HepG2 (cell line): ENCODE measurements at regions not wholly inside any gene's neighbourhood (a gene's known extent, or its start where the extent isn't known, plus 50 kb on each side); places are given as distances from the start of the nearest gene placed in this dataset.

ENCODE experiments used
- ATAC-seq: fragments of 200-7000 bp; cut with Tn5 transposase; 3 replicates; pipeline ENCODE4 v1.9.1; 2020; ENCODE audit warnings: mild to moderate bottlenecking, moderate library complexity
- BruUV-seq: library from RNA; stranded (reverse); fragments of 400-500 nt; replicated peaks from 2 replicates; lab custom pipeline; 2021; lab: Mats Ljungman, UMichigan
- CTCF ChIA-PET: fragments of 300-600 bp; formaldehyde crosslinking; extraction: SDS; loops from one replicate; lab custom pipeline; 2021; ENCODE audit warnings: low total read pairs, inconsistent platforms, low intra/inter-chr PET ratio; lab: Yijun Ruan, JAX
- POLR2A ChIA-PET: fragments of 350-600 bp; sonication (Branson Sonifier 250); formaldehyde crosslinking; loops from one replicate; lab custom pipeline; 2020; ENCODE audit warnings: antibody characterized with exemption, inconsistent platforms; lab: Yijun Ruan, JAX
- DNase-seq: peaks from one replicate; pipeline ENCODE4 v3.0.0-alpha.2; 2015; ENCODE audit warnings: low spot score
- FAIRE-seq: peaks from 3 replicates; lab custom pipeline; 2011; peaks lifted over from hg19 to GRCh38; lab: Jason Lieb, UNC
- H2AFZ ChIP-seq: one replicate; pipeline ENCODE4 v1.6.1; 2011; ENCODE audit warnings: low read length, inconsistent platforms
- H3K27ac ChIP-seq: fragments of 300-600 bp; 3 replicates; pipeline ENCODE4 v1.8.0; 2011; ENCODE audit warnings: mixed run types, mild to moderate bottlenecking, mixed read lengths, low read length, inconsistent platforms; ENCODE audit not compliant: insufficient read depth; ENCODE audit errors: extremely low read length
- H3K27me3 ChIP-seq, 2 experiments: fragments of 200-600 bp in 1 of 2; 2 replicates in 1 of 2; 3 replicates in 1 of 2; pipeline versions ENCODE4 v1.6.0 to v1.8.0; 2011; ENCODE audit warnings: low read length in 2 of 2, mild to moderate bottlenecking in 2 of 2, moderate library complexity in 2 of 2, inconsistent platforms in 1 of 2; ENCODE audit not compliant: insufficient read depth in 2 of 2, control insufficient read depth in 1 of 2
- H3K36me3 ChIP-seq, 2 experiments: fragments of 200-600 bp in 1 of 2; replicated peaks in 1 of 2; 2 replicates in 1 of 2; 3 replicates in 1 of 2; pipeline versions ENCODE4 v1.5.1 to v1.8.0; 2011; ENCODE audit warnings: low read length in 2 of 2, inconsistent platforms in 1 of 2; ENCODE audit not compliant: insufficient read depth in 2 of 2, control insufficient read depth in 1 of 2
- H3K4me1 ChIP-seq: 2 replicates; pipeline ENCODE4 v1.5.1; 2012; ENCODE audit warnings: low read length, inconsistent platforms; ENCODE audit not compliant: insufficient read depth
- H3K4me2 ChIP-seq: 2 replicates; pipeline ENCODE4 v1.6.0; 2011; ENCODE audit warnings: low read depth, low read length, inconsistent platforms
- H3K4me3 ChIP-seq, 3 experiments: fragments of 200-600 bp in 1 of 3; sonication (generic), shearing (Covaris generic) in 1 of 3; replicated peaks in 1 of 3; 2 replicates each; pipeline ENCODE4 v1.5.1; 2011 to 2016; ENCODE audit warnings: low read length in 3 of 3, inconsistent platforms in 2 of 3, low read depth in 2 of 3, mild to moderate bottlenecking in 2 of 3, control low read depth in 1 of 3, mixed read lengths in 1 of 3; ENCODE audit not compliant: insufficient read depth in 1 of 3
- H3K79me2 ChIP-seq: one replicate; pipeline ENCODE4 v1.6.1; 2011; ENCODE audit warnings: low read length, inconsistent platforms; ENCODE audit not compliant: insufficient read depth
- H3K9ac ChIP-seq: 2 replicates; pipeline ENCODE4 v1.6.0; 2011; ENCODE audit warnings: mild to moderate bottlenecking, low read depth, low read length, inconsistent platforms; ENCODE audit not compliant: insufficient read depth
- H3K9me3 ChIP-seq: 2 replicates; pipeline ENCODE4 v1.5.1; 2012; ENCODE audit warnings: mild to moderate bottlenecking, low read length
- H4K20me1 ChIP-seq: 2 replicates; pipeline ENCODE4 v1.6.0; 2011; ENCODE audit warnings: inconsistent platforms, mild to moderate bottlenecking, low read length, moderate library complexity; ENCODE audit not compliant: insufficient read depth
- BORCS8-MEF2B ChIP-seq: sonication (generic); formaldehyde crosslinking; IDR thresholded peaks from 2 replicates; pipeline ENCODE4 v1.8.0; 2022; ENCODE audit warnings: mild to moderate bottlenecking, missing genetic modification reagents
- GLMP ChIP-seq: sonication (generic); formaldehyde crosslinking; IDR thresholded peaks from 2 replicates; pipeline ENCODE4 v1.9.0; 2021; ENCODE audit warnings: missing genetic modification reagents, mild to moderate bottlenecking, borderline replicate concordance
- KDM2A ChIP-seq: sonication (generic); formaldehyde crosslinking; IDR thresholded peaks from 2 replicates; pipeline ENCODE4 v1.4.0; 2020; ENCODE audit warnings: low read depth, missing genetic modification reagents, borderline replicate concordance
- NR3C1 ChIP-seq: sonication (generic); formaldehyde crosslinking; IDR thresholded peaks from 2 replicates; pipeline ENCODE4 v1.4.0; 2020; ENCODE audit warnings: missing genetic modification reagents
- PITX1 ChIP-seq: sonication (generic); formaldehyde crosslinking; IDR thresholded peaks from 2 replicates; pipeline ENCODE4 v1.5.1; 2020; ENCODE audit warnings: mild to moderate bottlenecking, missing genetic modification reagents
- RFX1 ChIP-seq: fragments of 450-650 bp; IDR thresholded peaks from 2 replicates; pipeline ENCODE4 v1.6.1; 2017
- RFXANK ChIP-seq: IDR thresholded peaks from 2 replicates; pipeline ENCODE4 v1.6.1; 2016
- SCMH1 ChIP-seq: sonication (generic); formaldehyde crosslinking; IDR thresholded peaks from 2 replicates; pipeline ENCODE4 v1.9.0; 2021; ENCODE audit warnings: missing genetic modification reagents, mild to moderate bottlenecking, borderline replicate concordance
- ZBTB14 ChIP-seq: sonication (generic); formaldehyde crosslinking; IDR thresholded peaks from 2 replicates; pipeline ENCODE4 v1.4.0; 2020; ENCODE audit warnings: missing genetic modification reagents
- ZKSCAN8 ChIP-seq: IDR thresholded peaks from 2 replicates; pipeline ENCODE4 v1.6.1; 2016; ENCODE audit warnings: borderline replicate concordance, missing genetic modification reagents, missing compliant biosample characterization
- ZNF280D ChIP-seq: sonication (generic); formaldehyde crosslinking; IDR thresholded peaks from 2 replicates; pipeline ENCODE4 v1.5.1; 2020; ENCODE audit warnings: mild to moderate bottlenecking, missing genetic modification reagents
- ZNF362 ChIP-seq: sonication (generic); formaldehyde crosslinking; IDR thresholded peaks from 2 replicates; pipeline ENCODE4 v1.4.0; 2020; ENCODE audit warnings: missing genetic modification reagents, mild to moderate bottlenecking, borderline replicate concordance
- ZNF558 ChIP-seq: sonication (generic); formaldehyde crosslinking; IDR thresholded peaks from 2 replicates; pipeline ENCODE4 v1.9.0; 2022; ENCODE audit warnings: mild to moderate bottlenecking, missing genetic modification reagents, borderline replicate concordance
- ZNF614 ChIP-seq: IDR thresholded peaks from 2 replicates; pipeline ENCODE4 v1.6.1; 2018; ENCODE audit warnings: missing biosample characterization, missing genetic modification reagents, inconsistent platforms, borderline replicate concordance
- ZNF839 ChIP-seq: sonication (generic); formaldehyde crosslinking; IDR thresholded peaks from 2 replicates; pipeline ENCODE4 v1.4.0; 2020; ENCODE audit warnings: missing genetic modification reagents, mild to moderate bottlenecking, borderline replicate concordance
- WGBS: methylation state at CpG from one replicate; pipeline ENCODE4 v1.1.6; 2017; ENCODE audit warnings: low lambda C conversion rate; 5-methylcytosine and 5-hydroxymethylcytosine counted together
- in situ Hi-C: cut with HindIII; loops from 2 replicates; pipeline ENCODE4 v1.10.0; 2017; ENCODE audit warnings: low pct_unique_long_range_greater_than_20kb; ENCODE audit not compliant: extremely low pct_ligation_motif_present
- intact Hi-C: fragments of 100-400 bp; cut with micrococcal nuclease; formaldehyde crosslinking; loops from one replicate; pipeline ENCODE4 v1.10.0; 2022; ENCODE audit not compliant: unreplicated experiment

GRCh38 chrY:18909846-18910245, 136.3 kb upstream of the HSFY2 start:
- WGBS: 0% methylated on average over 1 of the region's 1 CpG
- intact Hi-C loops: no loop called here
- no peaks in the 10 kb centered on the region for H3K4me1 ChIP-seq
- H3K36me3 ChIP-seq: no peaks in the 10 kb centered on the region
- no peaks in the 10 kb centered on the region for H3K79me2 ChIP-seq
- in situ Hi-C loops: no loop called here
- no peaks in the 10 kb centered on the region for H4K20me1 ChIP-seq
- DNase-seq: no peak
- ChIA-PET POLR2A (no interaction called here), CTCF (no interaction called here)
- BruUV-seq: no TSS peak
- H3K9me3 ChIP-seq: peaks cover 12% of the 10 kb centered on the region; the same call in 1 of the 2 replicates
- no peak overlapping the region for H3K4me2 ChIP-seq
- TF ChIP-seq BORCS8-MEF2B (CRISPR knock-in tag) (no peak), ZNF280D (no peak), RFXANK (no peak), ZNF614 (CRISPR knock-in tag) (no peak), GLMP (CRISPR knock-in tag) (no peak), PITX1 (CRISPR knock-in tag) (no peak), NR3C1 (no peak), SCMH1 (CRISPR knock-in tag) (no peak), ZKSCAN8 (CRISPR knock-in tag) (no peak), ZNF558 (CRISPR knock-in tag) (no peak), ZNF362 (no peak), ZNF839 (CRISPR knock-in tag) (no peak), RFX1 (no peak), KDM2A (CRISPR knock-in tag) (no peak), ZBTB14 (CRISPR knock-in tag) (no peak)
- no peak overlapping the region for H3K4me3 ChIP-seq
- ATAC-seq: no peak
- no peak overlapping the region for H3K27ac ChIP-seq
- no peak for FAIRE-seq
- no peak overlapping the region for H3K9ac ChIP-seq
- no peak overlapping the region for H2AFZ ChIP-seq
- H3K27me3 ChIP-seq: no peaks in the 10 kb centered on the region
